Endothelial cell of umbilical vein (primary cell): ENCODE measurements at regions not wholly inside any gene's neighbourhood (a gene's known extent, or its start where the extent isn't known, plus 50 kb on each side); places are given as distances from the start of the nearest gene placed in this dataset.

Experiments used
- BruUV-seq: library from RNA; stranded (reverse); fragments of 400-500 nt; replicated peaks from 2 replicates; lab custom pipeline; 2021; lab: Mats Ljungman, UMichigan
- CTCF ChIA-PET: fragments of 300-600, 350-600 bp; sonication (Branson Sonifier 250); formaldehyde crosslinking; loops from one replicate; lab custom pipeline; 2021; ENCODE audit warnings: antibody characterized with exemption, inconsistent platforms; lab: Charles Lee
- POLR2A ChIA-PET: fragments of 300-600, 350-600 bp; sonication (Branson Sonifier 250); formaldehyde crosslinking; loops from one replicate; lab custom pipeline; 2021; ENCODE audit warnings: antibody characterized with exemption, inconsistent platforms; lab: Charles Lee
- DNase-seq: peaks from one replicate; pipeline ENCODE4 v3.0.0-alpha.2; 2011; ENCODE audit warnings: low read depth, low spot score
- FAIRE-seq: peaks from 2 replicates; lab custom pipeline; 2011; peaks lifted over from hg19 to GRCh38; lab: Jason Lieb, UNC
- H2AFZ ChIP-seq: 2 replicates; pipeline ENCODE4 v1.6.0; 2012; ENCODE audit warnings: low read depth, low read length, control low read depth, inconsistent platforms
- H3K27ac ChIP-seq: 2 replicates; pipeline ENCODE4 v1.5.1; 2011; ENCODE audit warnings: low read depth, mild to moderate bottlenecking, control low read depth, low read length, moderate library complexity; ENCODE audit not compliant: insufficient read depth
- H3K27me3 ChIP-seq, 2 experiments: 2 replicates each; pipeline versions ENCODE4 v1.6.0 to v1.6.1; 2011; ENCODE audit warnings: low read length in 2 of 2, mixed read lengths in 1 of 2; ENCODE audit not compliant: control insufficient read depth in 2 of 2, insufficient read depth in 2 of 2
- H3K36me3 ChIP-seq, 2 experiments: 2 replicates in 1 of 2; 3 replicates in 1 of 2; pipeline ENCODE4 v1.5.1; 2011; ENCODE audit warnings: low read length in 2 of 2, mild to moderate bottlenecking in 1 of 2, moderate library complexity in 1 of 2; ENCODE audit not compliant: control insufficient read depth in 2 of 2, insufficient read depth in 2 of 2; ENCODE audit errors: extremely low read depth in 1 of 2
- H3K4me1 ChIP-seq: 3 replicates; pipeline ENCODE4 v1.5.1; 2011; ENCODE audit warnings: mild to moderate bottlenecking, low read length; ENCODE audit not compliant: control insufficient read depth, insufficient read depth; ENCODE audit errors: extremely low read depth
- H3K4me2 ChIP-seq: 2 replicates; pipeline ENCODE4 v1.6.1; 2011; ENCODE audit warnings: low read length, control low read depth, mixed read lengths; ENCODE audit not compliant: insufficient read depth
- H3K4me3 ChIP-seq, 3 experiments: fragments of 200-600 bp in 1 of 3; sonication (generic), shearing (Covaris generic) in 1 of 3; replicated peaks in 1 of 3; 2 replicates each; pipeline ENCODE4 v1.5.1; 2011 to 2016; ENCODE audit warnings: control low read depth in 3 of 3, low read length in 3 of 3, mild to moderate bottlenecking in 2 of 3, inconsistent platforms in 1 of 3, low read depth in 1 of 3, moderate library complexity in 1 of 3; ENCODE audit not compliant: insufficient read depth in 1 of 3
- H3K79me2 ChIP-seq: 2 replicates; pipeline ENCODE4 v1.6.0; 2012; ENCODE audit warnings: low read length, inconsistent platforms; ENCODE audit not compliant: control insufficient read depth, insufficient read depth
- H3K9ac ChIP-seq: replicated peaks from 2 replicates; pipeline ENCODE3; 2011; ENCODE audit warnings: low read length, control low read depth; ENCODE audit not compliant: insufficient read depth; ENCODE audit errors: extremely low read depth
- H3K9me1 ChIP-seq: replicated peaks from 3 replicates; pipeline ENCODE4 v1.6.0; 2011; ENCODE audit warnings: mild to moderate bottlenecking, low read length; ENCODE audit not compliant: control insufficient read depth, insufficient read depth; ENCODE audit errors: extremely low read depth
- H3K9me3 ChIP-seq: replicated peaks from 2 replicates; pipeline ENCODE4 v1.5.1; 2012; ENCODE audit warnings: low read length, inconsistent platforms; ENCODE audit not compliant: control insufficient read depth, insufficient read depth
- H4K20me1 ChIP-seq: replicated peaks from 2 replicates; pipeline ENCODE3; 2011; ENCODE audit warnings: mild to moderate bottlenecking, low read length; ENCODE audit not compliant: control insufficient read depth, insufficient read depth; ENCODE audit errors: extremely low read depth
- CTCF ChIP-seq, 2 donors: IDR thresholded peaks; 1 replicate in 1 of 2; 2 replicates in 1 of 2; pipeline ENCODE4 v1.5.1; 2011; ENCODE audit warnings: low read length in 2 of 2, mild to moderate bottlenecking in 2 of 2, moderate library complexity in 2 of 2, control low read depth in 1 of 2, inconsistent platforms in 1 of 2, low read depth in 1 of 2; ENCODE audit not compliant: insufficient read depth in 1 of 2; ENCODE audit errors: extremely low read depth in 1 of 2
- EZH2 ChIP-seq: IDR thresholded peaks from 2 replicates; pipeline ENCODE4 v1.6.1; 2012; ENCODE audit warnings: borderline replicate concordance, low read depth, mild to moderate bottlenecking, moderate library complexity, low read length, inconsistent platforms; ENCODE audit not compliant: severe bottlenecking
- FOS ChIP-seq: IDR thresholded peaks from 2 replicates; pipeline ENCODE4 v1.6.1; 2011; ENCODE audit warnings: mild to moderate bottlenecking, low read length, moderate library complexity, borderline replicate concordance; ENCODE audit not compliant: insufficient read depth
- GATA2 ChIP-seq: IDR thresholded peaks from 2 replicates; pipeline ENCODE4 v1.7.0; 2011; ENCODE audit warnings: low read depth, mild to moderate bottlenecking, moderate library complexity, mixed read lengths, low read length; ENCODE audit not compliant: insufficient read length, insufficient read depth
- JUN ChIP-seq: IDR thresholded peaks from 2 replicates; pipeline ENCODE4 v1.6.1; 2011; ENCODE audit warnings: borderline replicate concordance, low read depth; ENCODE audit not compliant: insufficient read length, insufficient read depth
- MAX ChIP-seq: IDR thresholded peaks from 2 replicates; pipeline ENCODE4 v1.6.1; 2011; ENCODE audit not compliant: insufficient read depth, insufficient read length
- MYC ChIP-seq: IDR thresholded peaks from one replicate; pipeline ENCODE4 v1.6.1; 2011; ENCODE audit warnings: mild to moderate bottlenecking, low read depth, low read length
- POLR2A ChIP-seq: IDR thresholded peaks from 2 replicates; pipeline ENCODE4 v1.6.1; 2012; ENCODE audit warnings: low read depth, mild to moderate bottlenecking, control low read depth, low read length
- POLR2AphosphoS5 ChIP-seq: IDR thresholded peaks from 2 replicates; pipeline ENCODE4 v1.6.1; 2012; ENCODE audit warnings: low read depth, mild to moderate bottlenecking, control low read depth, low read length, moderate library complexity; ENCODE audit not compliant: insufficient read depth
- dilution Hi-C: fragments of 300-500 bp; cut with MboI; formaldehyde crosslinking; loops from one replicate; pipeline ENCODE4 v1.15.0; 2019; ENCODE audit warnings: low sequenced_read_pairs; ENCODE audit not compliant: extremely low pct_ligation_motif_present
- intact Hi-C: fragments of 100-400 bp; cut with micrococcal nuclease; formaldehyde crosslinking; loops from one replicate; pipeline ENCODE4 v1.10.0; 2022

GRCh38 chr18:77776104-77776503 lies 526.5 kb downstream of the GALR1 start:
- Histone ChIP-seq H3K9ac (no peak overlapping the region), H3K27me3 (no peaks in the 10 kb centered on the region), H3K4me2 (no peak overlapping the region), H3K36me3 (no peaks in the 10 kb centered on the region), H3K9me1 (no peaks in the 10 kb centered on the region), H3K79me2 (no peaks in the 10 kb centered on the region), H3K4me1 (no peaks in the 10 kb centered on the region), H3K27ac (no peak overlapping the region), H2AFZ (no peak overlapping the region), H3K4me3 (no peak overlapping the region), H3K9me3 (peaks cover 7% of the 10 kb centered on the region), H4K20me1 (no peaks in the 10 kb centered on the region)
- TF ChIP-seq EZH2 (no peak), MAX (no peak), MYC (no peak), FOS (no peak), POLR2AphosphoS5 (no peak), POLR2A (no peak), CTCF (IDR thresholded peaks at IDR 0.05; ENCODE audit: extremely low read depth in 1 of 2, insufficient read depth in 1 of 2, low read depth in 1 of 2, low read length in 2 of 2) (no peak)
- DNase-seq (no peak), FAIRE-seq (no peak)
- ChIA-PET POLR2A (no interaction called here), CTCF (no interaction called here)
- intact Hi-C loops, result no loop called here
- dilution Hi-C loops, result no loop called here
- BruUV-seq, result no TSS peak

GRCh38 chr18:77777163-77777562 lies 527.5 kb downstream of the GALR1 start:
- ChIA-PET POLR2A (no interaction called here), CTCF (no interaction called here)
- H3K79me2 ChIP-seq, result no peaks in the 10 kb centered on the region
- H3K27ac ChIP-seq, result no peak overlapping the region
- DNase-seq (no peak), FAIRE-seq (no peak)
- dilution Hi-C loops, result no loop called here
- H3K9me1 ChIP-seq, result no peaks in the 10 kb centered on the region
- TF ChIP-seq MYC (no peak), FOS (no peak), MAX (no peak), POLR2A (no peak), POLR2AphosphoS5 (no peak), CTCF (IDR thresholded peaks at IDR 0.05; ENCODE audit: extremely low read depth in 1 of 2, insufficient read depth in 1 of 2, low read depth in 1 of 2, low read length in 2 of 2) (no peak), GATA2 (no peak), JUN (no peak)
- no peak overlapping the region for H3K4me3 ChIP-seq
- no peak overlapping the region for H2AFZ ChIP-seq
- intact Hi-C loops, result no loop called here
- peaks cover 5% of the 10 kb centered on the region for H3K9me3 ChIP-seq
- no peaks in the 10 kb centered on the region for H4K20me1 ChIP-seq
- H3K27me3 ChIP-seq, result no peaks in the 10 kb centered on the region
- H3K36me3 ChIP-seq, result no peaks in the 10 kb centered on the region
- H3K9ac ChIP-seq, result no peak overlapping the region
- H3K4me2 ChIP-seq, result no peak overlapping the region
- no peaks in the 10 kb centered on the region for H3K4me1 ChIP-seq
- no TSS peak for BruUV-seq
